Medulla oblongata (tissue), 1 donor: ENCODE measurements at regions not wholly inside any gene's neighbourhood (a gene's known extent, or its start where the extent isn't known, plus 50 kb on each side); places are given as distances from the start of the nearest gene placed in this dataset.

Source experiments
- DNase-seq: peaks from one replicate; pipeline ENCODE4 v3.0.0-alpha.2; 2015; ENCODE audit errors: extremely low spot score

GRCh38 chr13:26967119-26968038 is 204.2 kb downstream of the USP12 start:
- no peak for DNase-seq

- no peak for DNase-seq
Measured at GRCh38 chr13:26966701-26967080, 204.9 kb downstream of the USP12 start.

GRCh38 chr13:26965952-26966700 is 205.5 kb downstream of the USP12 start:
- no peak for DNase-seq

GRCh38 chr13:26964278-26965250 is 204.0 kb upstream of the GPR12 start:
- no peak for DNase-seq

GRCh38 chr13:26962671-26963070 is 202.1 kb upstream of the GPR12 start:
- no peak for DNase-seq

GRCh38 chr13:26961890-26962615 is 201.5 kb upstream of the GPR12 start:
- DNase-seq, result no peak

GRCh38 chr13:26957182-26957581 is 196.6 kb upstream of the GPR12 start:
- DNase-seq, result no peak

GRCh38 chr13:26956522-26957142 is 196.0 kb upstream of the GPR12 start:
- DNase-seq, result no peak

- DNase-seq, result no peak
Measured at GRCh38 chr13:26954976-26955375, 194.4 kb upstream of the GPR12 start.

- no peak for DNase-seq
Measured at GRCh38 chr13:26953291-26953690, 192.7 kb upstream of the GPR12 start.

- DNase-seq, result no peak
Measured at GRCh38 chr13:26952551-26953143, 192.1 kb upstream of the GPR12 start.

GRCh38 chr13:26951581-26952177 is 191.1 kb upstream of the GPR12 start:
- DNase-seq, result no peak

- DNase-seq, result no peak
Measured at GRCh38 chr13:26950968-26951367, 190.4 kb upstream of the GPR12 start.

GRCh38 chr13:26950546-26950945 is 190.0 kb upstream of the GPR12 start:
- no peak for DNase-seq

- no peak for DNase-seq
Measured at GRCh38 chr13:26949701-26950502, 189.3 kb upstream of the GPR12 start.

- DNase-seq, result no peak
Measured at GRCh38 chr13:26948353-26948752, 187.8 kb upstream of the GPR12 start.

GRCh38 chr13:26946684-26947343 is 186.2 kb upstream of the GPR12 start:
- peak; percentile 65 for DNase-seq

- no peak for DNase-seq
Measured at GRCh38 chr13:26943748-26944147, 183.2 kb upstream of the GPR12 start.
